HepG2 (cell line): ENCODE measurements at regions not wholly inside any gene's neighbourhood (a gene's known extent, or its start where the extent isn't known, plus 50 kb on each side); places are given as distances from the start of the nearest gene placed in this dataset.

Source experiments
- ARHGAP35 ChIP-seq: sonication (generic); formaldehyde crosslinking; IDR thresholded peaks from 2 replicates; pipeline ENCODE4 v1.9.0; 2022; ENCODE audit warnings: mild to moderate bottlenecking, inconsistent platforms, moderate library complexity, missing genetic modification reagents, borderline replicate concordance
- ERF ChIP-seq: IDR thresholded peaks from 2 replicates; pipeline ENCODE4 v1.6.1; 2018; ENCODE audit warnings: missing biosample characterization, missing genetic modification reagents
- FLYWCH1 ChIP-seq: sonication (generic); formaldehyde crosslinking; IDR thresholded peaks from 2 replicates; pipeline ENCODE4 v1.8.1; 2023; ENCODE audit warnings: mild to moderate bottlenecking, missing genetic modification reagents
- GATA4 ChIP-seq: sonication (generic); IDR thresholded peaks from 2 replicates; pipeline ENCODE4 v1.6.1; 2016; ENCODE audit warnings: antibody characterized with exemption, low read depth, borderline replicate concordance
- GTF3A ChIP-seq: sonication (generic); formaldehyde crosslinking; conservative IDR thresholded peaks from 2 replicates; pipeline ENCODE4 v1.4.0; 2020; ENCODE audit warnings: mild to moderate bottlenecking, missing genetic modification reagents
- MBD4 ChIP-seq: IDR thresholded peaks from 2 replicates; pipeline ENCODE4 v1.6.1; 2012; ENCODE audit warnings: low read length, inconsistent platforms, borderline replicate concordance
- MXI1 ChIP-seq: IDR thresholded peaks from 3 replicates; pipeline ENCODE4 v1.6.1; 2012; ENCODE audit warnings: low read depth, low read length, inconsistent platforms, borderline replicate concordance
- NCOR1 ChIP-seq: fragments of 200-600 bp; sonication (generic); IDR thresholded peaks from 2 replicates; pipeline ENCODE4 v1.7.0; 2017; ENCODE audit warnings: antibody characterized with exemption, low read length, borderline replicate concordance
- NFE2L2 ChIP-seq: fragments of 150-350 bp; IDR thresholded peaks from 2 replicates; pipeline ENCODE4 v1.6.1; 2014; ENCODE audit warnings: low read length
- NPAS2 ChIP-seq: sonication (generic); formaldehyde crosslinking; IDR thresholded peaks from 2 replicates; pipeline ENCODE4 v1.8.0; 2022; ENCODE audit warnings: mild to moderate bottlenecking, missing genetic modification reagents, borderline replicate concordance
- NR1H2 ChIP-seq: sonication (generic); formaldehyde crosslinking; IDR thresholded peaks from 2 replicates; pipeline ENCODE4 v1.8.1; 2022; ENCODE audit warnings: low read depth, missing genetic modification reagents, borderline replicate concordance
- NRL ChIP-seq: sonication (generic); formaldehyde crosslinking; IDR thresholded peaks from 2 replicates; pipeline ENCODE4 v1.5.0; 2020; ENCODE audit warnings: missing genetic modification reagents, mild to moderate bottlenecking, moderate library complexity, borderline replicate concordance
- PAWR ChIP-seq: sonication (generic); formaldehyde crosslinking; IDR thresholded peaks from 2 replicates; pipeline ENCODE4 v1.4.0; 2020; ENCODE audit warnings: missing genetic modification reagents, mild to moderate bottlenecking, borderline replicate concordance
- RFX1 ChIP-seq: fragments of 450-650 bp; IDR thresholded peaks from 2 replicates; pipeline ENCODE4 v1.6.1; 2017
- TBL1XR1 ChIP-seq: fragments of 150-350 bp; IDR thresholded peaks from 2 replicates; pipeline ENCODE4 v1.6.1; 2014; ENCODE audit warnings: borderline replicate concordance, low read length; ENCODE audit not compliant: partially characterized antibody
- YEATS4 ChIP-seq: sonication (generic); formaldehyde crosslinking; IDR thresholded peaks from 2 replicates; pipeline ENCODE4 v1.4.0; 2020; ENCODE audit warnings: missing genetic modification reagents, borderline replicate concordance
- ZNF207 ChIP-seq: fragments of 450-650 bp; IDR thresholded peaks from 2 replicates; pipeline ENCODE4 v1.6.1; 2016; ENCODE audit warnings: antibody characterized with exemption, borderline replicate concordance
- ZNF224 ChIP-seq: sonication (generic); formaldehyde crosslinking; IDR thresholded peaks from 2 replicates; pipeline ENCODE4 v1.5.0; 2020; ENCODE audit warnings: mild to moderate bottlenecking, missing genetic modification reagents
- ZNF451 ChIP-seq: sonication (generic); formaldehyde crosslinking; IDR thresholded peaks from 2 replicates; pipeline ENCODE4 v1.5.0; 2020; ENCODE audit warnings: mild to moderate bottlenecking, missing genetic modification reagents
- ZNF563 ChIP-seq: sonication (generic); formaldehyde crosslinking; IDR thresholded peaks from 2 replicates; pipeline ENCODE4 v1.8.0; 2022; ENCODE audit warnings: mild to moderate bottlenecking, moderate library complexity, missing genetic modification reagents
- ZNF589 ChIP-seq: sonication (generic); formaldehyde crosslinking; conservative IDR thresholded peaks from 2 replicates; pipeline ENCODE4 v1.8.0; 2022; ENCODE audit warnings: mild to moderate bottlenecking, moderate library complexity, missing genetic modification reagents
- ZNF703 ChIP-seq: sonication (generic); formaldehyde crosslinking; IDR thresholded peaks from 2 replicates; pipeline ENCODE4 v1.5.1; 2020; ENCODE audit warnings: missing genetic modification reagents, mild to moderate bottlenecking, moderate library complexity, borderline replicate concordance
- ZNF816 ChIP-seq: sonication (generic); formaldehyde crosslinking; IDR thresholded peaks from 2 replicates; pipeline ENCODE4 v1.8.0; 2022; ENCODE audit warnings: missing genetic modification reagents, mild to moderate bottlenecking, borderline replicate concordance
- ZNF841 ChIP-seq: sonication (generic); formaldehyde crosslinking; IDR thresholded peaks from 2 replicates; pipeline ENCODE4 v1.8.1; 2023; ENCODE audit warnings: missing genetic modification reagents, borderline replicate concordance
- ZSCAN22 ChIP-seq: sonication (generic); formaldehyde crosslinking; IDR thresholded peaks from 2 replicates; pipeline ENCODE4 v1.4.0; 2020; ENCODE audit warnings: mild to moderate bottlenecking, missing genetic modification reagents
- TF ChIP-seq, protein P1 (sequence below): sonication (generic); formaldehyde crosslinking; IDR thresholded peaks from 2 replicates; pipeline ENCODE4 v1.8.1; 2023; ENCODE audit warnings: mild to moderate bottlenecking, missing genetic modification reagents
- TF ChIP-seq, protein P2 (sequence below): sonication (generic); IDR thresholded peaks from 2 replicates; pipeline ENCODE4 v1.6.1; 2016; ENCODE audit warnings: low read depth, borderline replicate concordance
- TF ChIP-seq, protein P3 (sequence below): IDR thresholded peaks from 2 replicates; pipeline ENCODE4 v1.6.1; 2016
- TF ChIP-seq, protein P4 (sequence below): IDR thresholded peaks from 2 replicates; pipeline ENCODE4 v1.6.1; 2016; ENCODE audit warnings: low read depth, borderline replicate concordance

GRCh38 chr1:88175631-88176226 is 508.3 kb upstream of the PKN2 start (continued):
- TF ChIP-seq, protein P1, sequence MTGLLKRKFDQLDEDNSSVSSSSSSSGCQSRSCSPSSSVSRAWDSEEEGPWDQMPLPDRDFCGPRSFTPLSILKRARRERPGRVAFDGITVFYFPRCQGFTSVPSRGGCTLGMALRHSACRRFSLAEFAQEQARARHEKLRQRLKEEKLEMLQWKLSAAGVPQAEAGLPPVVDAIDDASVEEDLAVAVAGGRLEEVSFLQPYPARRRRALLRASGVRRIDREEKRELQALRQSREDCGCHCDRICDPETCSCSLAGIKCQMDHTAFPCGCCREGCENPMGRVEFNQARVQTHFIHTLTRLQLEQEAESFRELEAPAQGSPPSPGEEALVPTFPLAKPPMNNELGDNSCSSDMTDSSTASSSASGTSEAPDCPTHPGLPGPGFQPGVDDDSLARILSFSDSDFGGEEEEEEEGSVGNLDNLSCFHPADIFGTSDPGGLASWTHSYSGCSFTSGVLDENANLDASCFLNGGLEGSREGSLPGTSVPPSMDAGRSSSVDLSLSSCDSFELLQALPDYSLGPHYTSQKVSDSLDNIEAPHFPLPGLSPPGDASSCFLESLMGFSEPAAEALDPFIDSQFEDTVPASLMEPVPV (CRISPR knock-in tag) = peak; percentile 80
- TF ChIP-seq ZNF589 (no peak), YEATS4 (CRISPR knock-in tag) (peak; percentile 49; the same call in 1 of the 2 replicates), ZNF451 (CRISPR knock-in tag) (0 out of 2 replicates have a peak, but pooled peaks have one; percentile 50), NR1H2 (CRISPR knock-in tag) (no peak), GTF3A (no peak), ZNF841 (no peak), NPAS2 (no peak), RFX1 (peak; percentile 14; the same call in 1 of the 2 replicates), ZNF703 (CRISPR knock-in tag) (0 out of 2 replicates have a peak, but pooled peaks have one; percentile 37), TBL1XR1 (no peak), GATA4 (peak; percentile 97), FLYWCH1 (CRISPR knock-in tag) (no peak), ZNF207 (no peak), MBD4 (peak; percentile 95; the same call in 1 of the 2 replicates), MXI1 (peak; percentile 63; the same call in 1 of the 3 replicates), NRL (CRISPR knock-in tag) (no peak), ARHGAP35 (CRISPR knock-in tag) (no peak), ZNF563 (no peak), ZNF224 (CRISPR knock-in tag) (no peak), NCOR1 (peak; percentile 94; the same call in 1 of the 2 replicates), PAWR (no peak), ZNF816 (no peak), ERF (CRISPR knock-in tag) (peak; percentile 87), NFE2L2 (no peak; the same call in 1 of the 2 replicates), ZSCAN22 (CRISPR knock-in tag) (no peak)
- TF ChIP-seq, protein P2, sequence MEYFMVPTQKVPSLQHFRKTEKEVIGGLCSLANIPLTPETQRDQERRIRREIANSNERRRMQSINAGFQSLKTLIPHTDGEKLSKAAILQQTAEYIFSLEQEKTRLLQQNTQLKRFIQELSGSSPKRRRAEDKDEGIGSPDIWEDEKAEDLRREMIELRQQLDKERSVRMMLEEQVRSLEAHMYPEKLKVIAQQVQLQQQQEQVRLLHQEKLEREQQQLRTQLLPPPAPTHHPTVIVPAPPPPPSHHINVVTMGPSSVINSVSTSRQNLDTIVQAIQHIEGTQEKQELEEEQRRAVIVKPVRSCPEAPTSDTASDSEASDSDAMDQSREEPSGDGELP = peak; percentile 56; the same call in 1 of the 2 replicates
- TF ChIP-seq, protein P3, sequence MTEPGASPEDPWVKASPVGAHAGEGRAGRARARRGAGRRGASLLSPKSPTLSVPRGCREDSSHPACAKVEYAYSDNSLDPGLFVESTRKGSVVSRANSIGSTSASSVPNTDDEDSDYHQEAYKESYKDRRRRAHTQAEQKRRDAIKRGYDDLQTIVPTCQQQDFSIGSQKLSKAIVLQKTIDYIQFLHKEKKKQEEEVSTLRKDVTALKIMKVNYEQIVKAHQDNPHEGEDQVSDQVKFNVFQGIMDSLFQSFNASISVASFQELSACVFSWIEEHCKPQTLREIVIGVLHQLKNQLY (CRISPR knock-in tag) = peak; percentile 92
- TF ChIP-seq, protein P4, sequence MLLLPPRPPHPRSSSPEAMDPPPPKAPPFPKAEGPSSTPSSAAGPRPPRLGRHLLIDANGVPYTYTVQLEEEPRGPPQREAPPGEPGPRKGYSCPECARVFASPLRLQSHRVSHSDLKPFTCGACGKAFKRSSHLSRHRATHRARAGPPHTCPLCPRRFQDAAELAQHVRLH (CRISPR knock-in tag) = peak; percentile 80
